HEK293 (cell line): ENCODE measurements at regions not wholly inside any gene's neighbourhood (a gene's known extent, or its start where the extent isn't known, plus 50 kb on each side); places are given as distances from the start of the nearest gene placed in this dataset.

ENCODE experiments used
- CTCF ChIA-PET: fragments of 350-600 bp; formaldehyde crosslinking; extraction: SDS; loops from one replicate; lab custom pipeline; 2021; ENCODE audit warnings: antibody characterized with exemption; lab: Yijun Ruan, JAX
- POLR2A ChIA-PET: fragments of 300-600 bp; formaldehyde crosslinking; extraction: SDS; loops from one replicate; lab custom pipeline; 2020; ENCODE audit warnings: antibody characterized with exemption, inconsistent platforms; lab: Yijun Ruan, JAX
- H3K27ac ChIP-seq: fragments of 200-500 bp; sonication (Bioruptor generic); 2 replicates; pipeline ENCODE4 v1.5.1; 2014; ENCODE audit warnings: low read depth, low read length, control low read depth, inconsistent platforms; ENCODE audit errors: extremely low read depth
- H3K36me3 ChIP-seq, 2 experiments: fragments of 200-500 bp in 1 of 2; sonication (Bioruptor generic) in 1 of 2; 1 replicate in 1 of 2; 2 replicates in 1 of 2; pipeline ENCODE4 v1.5.1; 2014 to 2017; ENCODE audit warnings: inconsistent platforms in 2 of 2, low read length in 2 of 2; ENCODE audit not compliant: control insufficient read depth in 2 of 2, insufficient read depth in 1 of 2
- H3K4me1 ChIP-seq: fragments of 200-500 bp; sonication (Bioruptor generic); 2 replicates; pipeline ENCODE4 v1.5.1; 2014; ENCODE audit warnings: mild to moderate bottlenecking, low read length, inconsistent platforms; ENCODE audit not compliant: control insufficient read depth, insufficient read depth
- H3K4me3 ChIP-seq: 2 replicates; pipeline ENCODE4 v1.5.1; 2011; ENCODE audit warnings: low read depth, mild to moderate bottlenecking, control low read depth, low read length, moderate library complexity
- H3K9me3 ChIP-seq: fragments of 200-500 bp; sonication (Bioruptor generic); 2 replicates; pipeline ENCODE4 v1.5.1; 2014; ENCODE audit warnings: low read depth, low read length, inconsistent platforms; ENCODE audit not compliant: control insufficient read depth, insufficient read depth
- FEZF1 ChIP-seq: fragments of 450-650 bp; formaldehyde crosslinking; IDR thresholded peaks from 2 replicates; pipeline ENCODE4 v1.5.1; 2016; ENCODE audit warnings: missing biosample characterization, missing genetic modification characterization
- KLF1 ChIP-seq: fragments of 450-650 bp; formaldehyde crosslinking; IDR thresholded peaks from 2 replicates; pipeline ENCODE4 v1.5.1; 2016; ENCODE audit warnings: missing biosample characterization, missing genetic modification characterization
- SP3 ChIP-seq: fragments of 450-650 bp; formaldehyde crosslinking; IDR thresholded peaks from 2 replicates; pipeline ENCODE4 v1.5.1; 2016; ENCODE audit warnings: missing biosample characterization, missing genetic modification characterization
- SP7 ChIP-seq: fragments of 450-650 bp; formaldehyde crosslinking; IDR thresholded peaks from 2 replicates; pipeline ENCODE4 v1.5.1; 2016; ENCODE audit warnings: missing biosample characterization, missing genetic modification characterization
- YY2 ChIP-seq: fragments of 450-650 bp; formaldehyde crosslinking; IDR thresholded peaks from 2 replicates; pipeline ENCODE4 v1.5.1; 2016; ENCODE audit warnings: missing biosample characterization, missing genetic modification characterization
- ZBTB7A ChIP-seq: fragments of 450-650 bp; formaldehyde crosslinking; IDR thresholded peaks from 2 replicates; pipeline ENCODE4 v1.5.1; 2016; ENCODE audit warnings: low read depth, missing biosample characterization, missing genetic modification characterization
- ZNF221 ChIP-seq: fragments of 450-650 bp; formaldehyde crosslinking; IDR thresholded peaks from 2 replicates; pipeline ENCODE4 v1.5.1; 2017; ENCODE audit warnings: missing biosample characterization, missing genetic modification characterization, borderline replicate concordance
- ZNF311 ChIP-seq: fragments of 450-650 bp; formaldehyde crosslinking; IDR thresholded peaks from 2 replicates; pipeline ENCODE4 v1.5.1; 2017; ENCODE audit warnings: missing biosample characterization, missing genetic modification characterization, borderline replicate concordance
- ZNF416 ChIP-seq: fragments of 450-650 bp; formaldehyde crosslinking; IDR thresholded peaks from 2 replicates; pipeline ENCODE4 v1.5.1; 2016; ENCODE audit warnings: missing biosample characterization, missing genetic modification characterization
- ZNF433 ChIP-seq: fragments of 450-650 bp; formaldehyde crosslinking; IDR thresholded peaks from 2 replicates; pipeline ENCODE4 v1.5.1; 2016; ENCODE audit warnings: missing biosample characterization, missing genetic modification characterization, low read depth
- ZNF510 ChIP-seq: fragments of 450-650 bp; formaldehyde crosslinking; IDR thresholded peaks from 2 replicates; pipeline ENCODE4 v1.5.1; 2018; ENCODE audit warnings: mild to moderate bottlenecking, missing genetic modification characterization, missing biosample characterization; ENCODE audit not compliant: insufficient replicate concordance
- ZNF544 ChIP-seq: fragments of 450-650 bp; formaldehyde crosslinking; IDR thresholded peaks from 2 replicates; pipeline ENCODE4 v1.5.0; 2017; ENCODE audit warnings: missing biosample characterization, missing genetic modification characterization
- ZNF558 ChIP-seq: fragments of 450-650 bp; formaldehyde crosslinking; IDR thresholded peaks from 2 replicates; pipeline ENCODE4 v1.5.1; 2016; ENCODE audit warnings: missing biosample characterization, missing genetic modification characterization
- ZNF560 ChIP-seq: fragments of 450-650 bp; formaldehyde crosslinking; IDR thresholded peaks from 2 replicates; pipeline ENCODE4 v1.5.1; 2017; ENCODE audit warnings: missing biosample characterization, missing genetic modification characterization, borderline replicate concordance
- ZNF830 ChIP-seq: fragments of 450-650 bp; IDR thresholded peaks from 2 replicates; pipeline ENCODE4 v1.5.0; 2018; ENCODE audit warnings: missing biosample characterization, missing genetic modification characterization, low read depth, mild to moderate bottlenecking, moderate library complexity
- ZSCAN16 ChIP-seq: fragments of 450-650 bp; formaldehyde crosslinking; IDR thresholded peaks from 2 replicates; pipeline ENCODE4 v1.5.1; 2016; ENCODE audit warnings: missing biosample characterization, missing genetic modification characterization
- ZSCAN23 ChIP-seq: fragments of 450-650 bp; formaldehyde crosslinking; IDR thresholded peaks from 2 replicates; pipeline ENCODE4 v1.5.1; 2016; ENCODE audit warnings: missing biosample characterization, missing genetic modification characterization
- TF ChIP-seq, protein P1 (sequence below): fragments of 450-650 bp; formaldehyde crosslinking; conservative IDR thresholded peaks from 2 replicates; pipeline ENCODE4 v1.5.1; 2016; ENCODE audit warnings: low read depth, missing biosample characterization, missing genetic modification characterization
- TF ChIP-seq, protein P2 (sequence below): fragments of 450-650 bp; formaldehyde crosslinking; IDR thresholded peaks from 2 replicates; pipeline ENCODE4 v1.5.1; 2017; ENCODE audit warnings: missing biosample characterization, missing genetic modification characterization
- TF ChIP-seq, protein P3 (sequence below): fragments of 450-650 bp; formaldehyde crosslinking; IDR thresholded peaks from 2 replicates; pipeline ENCODE4 v1.5.1; 2016; ENCODE audit warnings: missing biosample characterization, missing genetic modification characterization
- TF ChIP-seq, protein P4 (sequence below): fragments of 450-650 bp; formaldehyde crosslinking; optimal IDR thresholded peaks from 2 replicates; pipeline ENCODE3; 2016; ENCODE audit warnings: missing biosample characterization, mild to moderate bottlenecking, missing genetic modification characterization
- TF ChIP-seq, protein P5 (sequence below): fragments of 450-650 bp; formaldehyde crosslinking; IDR thresholded peaks from 2 replicates; pipeline ENCODE4 v1.5.1; 2016; ENCODE audit warnings: missing biosample characterization, missing genetic modification characterization

DNA sequence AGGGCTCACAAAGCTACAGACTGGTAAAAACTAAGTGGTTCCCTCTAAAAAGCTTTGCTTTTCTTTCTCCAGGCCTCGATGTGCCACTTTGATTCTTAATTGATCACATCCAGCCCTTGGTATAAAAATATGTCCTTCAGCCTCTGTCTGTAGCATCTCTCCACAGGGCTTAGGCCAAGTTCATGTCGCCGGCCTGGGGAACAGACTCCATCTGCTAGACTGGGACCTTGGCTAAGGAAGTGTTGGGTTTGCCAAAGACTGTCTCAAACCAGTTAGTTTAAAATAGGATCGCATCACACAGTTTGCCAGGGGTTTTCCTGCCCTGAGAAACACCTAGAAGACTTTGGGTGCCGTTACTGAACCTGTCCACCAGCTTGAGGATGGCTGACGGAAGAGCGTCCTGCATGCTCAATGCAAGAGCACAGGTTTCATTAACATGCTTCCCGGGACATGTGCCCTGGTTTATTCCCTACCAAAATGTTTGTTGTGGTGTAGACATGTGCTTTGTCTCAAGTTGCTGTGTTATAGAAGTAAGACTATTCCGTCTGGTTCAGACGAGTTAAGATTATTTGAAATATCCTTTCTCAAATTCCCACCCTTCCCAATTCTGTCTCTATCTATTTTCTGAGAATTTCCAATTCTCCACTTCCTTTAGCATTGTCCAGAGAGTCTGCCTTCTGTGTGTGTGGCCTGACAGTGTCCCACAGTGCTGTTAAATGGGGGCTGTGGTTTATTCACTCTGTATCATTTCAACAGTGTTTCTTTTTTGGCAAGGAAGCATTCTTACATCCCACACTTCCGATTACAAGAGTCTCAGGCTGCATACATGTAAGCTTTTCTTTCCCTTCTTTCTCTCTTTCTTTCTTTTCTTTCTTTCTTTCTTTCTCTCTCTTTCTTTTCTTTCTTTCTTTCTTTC is 334.7 kb downstream of the INHBA start (continued):
- TF ChIP-seq ZSCAN23 (tag by site-specific recombination), result no peak
- no peak for TF ChIP-seq ZNF830
- no peak for TF ChIP-seq FEZF1 (tag by site-specific recombination)
- TF ChIP-seq ZNF221 (tag by site-specific recombination), result no peak
- TF ChIP-seq, protein P1, sequence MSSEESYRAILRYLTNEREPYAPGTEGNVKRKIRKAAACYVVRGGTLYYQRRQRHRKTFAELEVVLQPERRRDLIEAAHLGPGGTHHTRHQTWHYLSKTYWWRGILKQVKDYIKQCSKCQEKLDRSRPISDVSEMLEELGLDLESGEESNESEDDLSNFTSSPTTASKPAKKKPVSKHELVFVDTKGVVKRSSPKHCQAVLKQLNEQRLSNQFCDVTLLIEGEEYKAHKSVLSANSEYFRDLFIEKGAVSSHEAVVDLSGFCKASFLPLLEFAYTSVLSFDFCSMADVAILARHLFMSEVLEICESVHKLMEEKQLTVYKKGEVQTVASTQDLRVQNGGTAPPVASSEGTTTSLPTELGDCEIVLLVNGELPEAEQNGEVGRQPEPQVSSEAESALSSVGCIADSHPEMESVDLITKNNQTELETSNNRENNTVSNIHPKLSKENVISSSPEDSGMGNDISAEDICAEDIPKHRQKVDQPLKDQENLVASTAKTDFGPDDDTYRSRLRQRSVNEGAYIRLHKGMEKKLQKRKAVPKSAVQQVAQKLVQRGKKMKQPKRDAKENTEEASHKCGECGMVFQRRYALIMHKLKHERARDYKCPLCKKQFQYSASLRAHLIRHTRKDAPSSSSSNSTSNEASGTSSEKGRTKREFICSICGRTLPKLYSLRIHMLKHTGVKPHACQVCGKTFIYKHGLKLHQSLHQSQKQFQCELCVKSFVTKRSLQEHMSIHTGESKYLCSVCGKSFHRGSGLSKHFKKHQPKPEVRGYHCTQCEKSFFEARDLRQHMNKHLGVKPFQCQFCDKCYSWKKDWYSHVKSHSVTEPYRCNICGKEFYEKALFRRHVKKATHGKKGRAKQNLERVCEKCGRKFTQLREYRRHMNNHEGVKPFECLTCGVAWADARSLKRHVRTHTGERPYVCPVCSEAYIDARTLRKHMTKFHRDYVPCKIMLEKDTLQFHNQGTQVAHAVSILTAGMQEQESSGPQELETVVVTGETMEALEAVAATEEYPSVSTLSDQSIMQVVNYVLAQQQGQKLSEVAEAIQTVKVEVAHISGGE, result no peak
- TF ChIP-seq ZBTB7A (tag by site-specific recombination), result no peak
- no peak for TF ChIP-seq ZNF544 (tag by site-specific recombination)
- no peak for TF ChIP-seq ZNF433 (tag by site-specific recombination)
- TF ChIP-seq, all 188 proteins: peak for 0

DNA sequence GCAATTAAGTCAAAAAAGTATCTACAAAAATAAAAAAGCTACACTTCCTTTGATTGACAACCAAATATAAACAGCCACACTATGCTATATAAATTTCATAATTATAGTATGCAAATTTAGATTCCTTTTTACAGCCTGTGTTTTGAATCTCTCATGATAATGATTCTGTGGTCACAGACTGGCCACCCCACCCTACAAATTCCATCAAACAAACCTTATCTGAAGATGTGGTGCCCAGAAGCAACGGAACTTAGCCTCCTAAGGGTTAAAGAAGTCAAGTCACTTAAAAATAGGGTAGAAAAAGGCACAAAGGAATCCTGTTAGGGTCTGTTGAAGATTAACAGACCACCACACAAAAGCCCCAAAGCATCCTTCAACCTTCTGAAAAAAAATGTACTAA is 351.8 kb downstream of the INHBA start:
- TF ChIP-seq, protein P2, sequence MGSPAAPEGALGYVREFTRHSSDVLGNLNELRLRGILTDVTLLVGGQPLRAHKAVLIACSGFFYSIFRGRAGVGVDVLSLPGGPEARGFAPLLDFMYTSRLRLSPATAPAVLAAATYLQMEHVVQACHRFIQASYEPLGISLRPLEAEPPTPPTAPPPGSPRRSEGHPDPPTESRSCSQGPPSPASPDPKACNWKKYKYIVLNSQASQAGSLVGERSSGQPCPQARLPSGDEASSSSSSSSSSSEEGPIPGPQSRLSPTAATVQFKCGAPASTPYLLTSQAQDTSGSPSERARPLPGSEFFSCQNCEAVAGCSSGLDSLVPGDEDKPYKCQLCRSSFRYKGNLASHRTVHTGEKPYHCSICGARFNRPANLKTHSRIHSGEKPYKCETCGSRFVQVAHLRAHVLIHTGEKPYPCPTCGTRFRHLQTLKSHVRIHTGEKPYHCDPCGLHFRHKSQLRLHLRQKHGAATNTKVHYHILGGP (tag by site-specific recombination), result no peak
- no peak for TF ChIP-seq ZNF433 (tag by site-specific recombination)
- TF ChIP-seq ZNF544 (tag by site-specific recombination), result no peak
- no peak for TF ChIP-seq SP3 (tag by site-specific recombination)
- TF ChIP-seq, protein P3, sequence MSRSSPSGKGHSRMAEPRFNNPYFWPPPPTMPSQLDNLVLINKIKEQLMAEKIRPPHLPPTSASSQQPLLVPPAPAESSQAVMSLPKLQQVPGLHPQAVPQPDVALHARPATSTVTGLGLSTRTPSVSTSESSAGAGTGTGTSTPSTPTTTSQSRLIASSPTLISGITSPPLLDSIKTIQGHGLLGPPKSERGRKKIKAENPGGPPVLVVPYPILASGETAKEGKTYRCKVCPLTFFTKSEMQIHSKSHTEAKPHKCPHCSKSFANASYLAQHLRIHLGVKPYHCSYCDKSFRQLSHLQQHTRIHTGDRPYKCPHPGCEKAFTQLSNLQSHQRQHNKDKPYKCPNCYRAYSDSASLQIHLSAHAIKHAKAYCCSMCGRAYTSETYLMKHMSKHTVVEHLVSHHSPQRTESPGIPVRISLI (tag by site-specific recombination), result no peak
- no peak for TF ChIP-seq ZSCAN16
- TF ChIP-seq KLF1 (tag by site-specific recombination), result no peak
- TF ChIP-seq ZNF510 (tag by site-specific recombination), result no peak
- TF ChIP-seq, protein P4, sequence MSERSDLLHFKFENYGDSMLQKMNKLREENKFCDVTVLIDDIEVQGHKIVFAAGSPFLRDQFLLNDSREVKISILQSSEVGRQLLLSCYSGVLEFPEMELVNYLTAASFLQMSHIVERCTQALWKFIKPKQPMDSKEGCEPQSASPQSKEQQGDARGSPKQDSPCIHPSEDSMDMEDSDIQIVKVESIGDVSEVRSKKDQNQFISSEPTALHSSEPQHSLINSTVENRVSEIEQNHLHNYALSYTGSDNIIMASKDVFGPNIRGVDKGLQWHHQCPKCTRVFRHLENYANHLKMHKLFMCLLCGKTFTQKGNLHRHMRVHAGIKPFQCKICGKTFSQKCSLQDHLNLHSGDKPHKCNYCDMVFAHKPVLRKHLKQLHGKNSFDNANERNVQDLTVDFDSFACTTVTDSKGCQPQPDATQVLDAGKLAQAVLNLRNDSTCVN (tag by site-specific recombination), result no peak
- no peak for TF ChIP-seq SP7 (tag by site-specific recombination)
- TF ChIP-seq YY2, result no peak
- no peak for TF ChIP-seq ZNF558 (tag by site-specific recombination)
- TF ChIP-seq ZNF560 (tag by site-specific recombination), result no peak
- TF ChIP-seq ZNF416 (tag by site-specific recombination), result no peak
- TF ChIP-seq, protein P5, sequence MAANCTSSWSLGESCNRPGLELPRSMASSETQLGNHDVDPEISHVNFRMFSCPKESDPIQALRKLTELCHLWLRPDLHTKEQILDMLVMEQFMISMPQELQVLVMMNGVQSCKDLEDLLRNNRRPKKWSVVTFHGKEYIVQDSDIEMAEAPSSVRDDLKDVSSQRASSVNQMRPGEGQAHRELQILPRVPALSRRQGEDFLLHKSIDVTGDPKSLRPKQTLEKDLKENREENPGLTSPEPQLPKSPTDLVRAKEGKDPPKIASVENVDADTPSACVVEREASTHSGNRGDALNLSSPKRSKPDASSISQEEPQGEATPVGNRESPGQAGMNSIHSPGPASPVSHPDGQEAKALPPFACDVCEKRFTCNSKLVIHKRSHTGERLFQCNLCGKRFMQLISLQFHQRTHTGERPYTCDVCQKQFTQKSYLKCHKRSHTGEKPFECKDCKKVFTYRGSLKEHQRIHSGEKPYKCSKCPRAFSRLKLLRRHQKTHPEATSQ, result no peak
- no peak for TF ChIP-seq ZNF311 (tag by site-specific recombination)
- Histone ChIP-seq H3K36me3 (no peaks in the 10 kb centered on the region), H3K4me3 (no peak overlapping the region), H3K4me1 (no peaks in the 10 kb centered on the region), H3K9me3 (no peaks in the 10 kb centered on the region), H3K27ac (no peak overlapping the region)
- ChIA-PET POLR2A (no interaction called here), CTCF (interaction anchor here (0.7 kb wide), 1 partner anchor 164 kb away, joined by 3 read pairs; no protein-coding TSS in a partner anchor)
